ENCODE measurements at regions not wholly inside any gene's neighbourhood (a gene's known extent, or its start where the extent isn't known, plus 50 kb on each side); places are given as distances from the start of the nearest gene placed in this dataset.

DNA sequence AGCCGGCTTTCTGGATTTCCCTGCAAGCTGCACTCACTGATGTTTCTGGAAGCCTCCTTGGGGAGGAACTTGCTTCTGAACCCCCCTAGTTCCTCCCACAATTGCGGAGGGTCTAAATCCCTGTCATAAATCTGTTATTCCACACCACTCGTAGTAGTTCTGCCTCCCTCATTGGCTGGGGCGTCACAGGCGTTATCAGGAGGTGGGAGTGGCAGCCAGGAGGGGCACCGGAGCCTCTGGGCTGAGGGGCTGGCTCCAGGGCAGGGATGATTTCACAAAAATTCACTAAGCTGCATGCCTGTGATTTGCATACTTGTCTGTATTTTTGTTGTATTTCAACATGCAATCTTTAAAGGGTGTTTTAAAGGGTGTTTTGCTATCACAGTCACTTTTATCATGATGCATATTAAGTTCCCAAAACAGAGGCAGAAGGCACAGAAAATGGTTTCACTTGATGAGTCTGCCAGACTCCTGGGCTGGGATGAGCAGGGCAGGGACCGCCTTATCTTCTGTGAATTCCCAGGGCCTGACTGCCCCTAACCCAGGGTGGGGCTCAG, 176.2 kb upstream of the FOXF1 start:
- H3K27ac ChIP-seq (ENCODE audit: low read depth, low read length): no peak overlapping the region
- H3K4me1 ChIP-seq (ENCODE audit: control insufficient read depth in 1 of 2, insufficient read depth in 2 of 2, low read length in 2 of 2): no peaks in the 10 kb centered on the region
- CTCF ChIA-PET: interaction anchor here (2.1 kb wide), 1 partner anchor 82 kb away, joined by 6 read pairs; no protein-coding TSS in a partner anchor
- H3K9me2 ChIP-seq (ENCODE audit: insufficient read depth): no peaks in the 10 kb centered on the region
- no peak for ATAC-seq
- H3K9ac ChIP-seq (ENCODE audit: low read length): no peak overlapping the region
- no peaks in the 10 kb centered on the region for H3K36me3 ChIP-seq (ENCODE audit: control insufficient read depth in 1 of 2, insufficient read depth in 2 of 2, low read length in 2 of 2)
- TF ChIP-seq, protein P1, sequence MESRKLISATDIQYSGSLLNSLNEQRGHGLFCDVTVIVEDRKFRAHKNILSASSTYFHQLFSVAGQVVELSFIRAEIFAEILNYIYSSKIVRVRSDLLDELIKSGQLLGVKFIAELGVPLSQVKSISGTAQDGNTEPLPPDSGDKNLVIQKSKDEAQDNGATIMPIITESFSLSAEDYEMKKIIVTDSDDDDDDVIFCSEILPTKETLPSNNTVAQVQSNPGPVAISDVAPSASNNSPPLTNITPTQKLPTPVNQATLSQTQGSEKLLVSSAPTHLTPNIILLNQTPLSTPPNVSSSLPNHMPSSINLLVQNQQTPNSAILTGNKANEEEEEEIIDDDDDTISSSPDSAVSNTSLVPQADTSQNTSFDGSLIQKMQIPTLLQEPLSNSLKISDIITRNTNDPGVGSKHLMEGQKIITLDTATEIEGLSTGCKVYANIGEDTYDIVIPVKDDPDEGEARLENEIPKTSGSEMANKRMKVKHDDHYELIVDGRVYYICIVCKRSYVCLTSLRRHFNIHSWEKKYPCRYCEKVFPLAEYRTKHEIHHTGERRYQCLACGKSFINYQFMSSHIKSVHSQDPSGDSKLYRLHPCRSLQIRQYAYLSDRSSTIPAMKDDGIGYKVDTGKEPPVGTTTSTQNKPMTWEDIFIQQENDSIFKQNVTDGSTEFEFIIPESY (IDR thresholded peaks at IDR 0.05; ENCODE audit: extremely low read depth, insufficient replicate concordance, low read length): no peak
- TF ChIP-seq YY1 (IDR thresholded peaks at IDR 0.05; ENCODE audit: extremely low read depth, insufficient replicate concordance, low read depth, low read length): no peak
- TF ChIP-seq, protein P2, sequence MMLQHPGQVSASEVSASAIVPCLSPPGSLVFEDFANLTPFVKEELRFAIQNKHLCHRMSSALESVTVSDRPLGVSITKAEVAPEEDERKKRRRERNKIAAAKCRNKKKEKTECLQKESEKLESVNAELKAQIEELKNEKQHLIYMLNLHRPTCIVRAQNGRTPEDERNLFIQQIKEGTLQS (IDR thresholded peaks at IDR 0.05): no peak
- no peak for TF ChIP-seq CEBPB (IDR thresholded peaks at IDR 0.05; ENCODE audit: low read depth)
- TF ChIP-seq POLR2A (IDR thresholded peaks at IDR 0.05; ENCODE audit: borderline replicate concordance, extremely low read depth, insufficient read depth, insufficient read length): no peak
- H3K9me3 ChIP-seq (ENCODE audit: control insufficient read depth in 1 of 2, insufficient read depth in 1 of 2, low read depth in 1 of 2, low read length in 2 of 2): no peaks in the 10 kb centered on the region
- no peak overlapping the region for H3K4me2 ChIP-seq (ENCODE audit: low read length)
- H2AFZ ChIP-seq (ENCODE audit: low read depth, low read length, poor library complexity, severe bottlenecking): no peak overlapping the region
- no peak for DNase-seq (ENCODE audit: low read depth, low spot score)
- H4K20me1 ChIP-seq (ENCODE audit: insufficient read depth): no peaks in the 10 kb centered on the region
- H3K4me3 ChIP-seq (replicated peaks in 1 of 2; ENCODE audit: low read depth in 1 of 2, low read length in 2 of 2): no peak overlapping the region
- RAD21 ChIA-PET (ENCODE audit: low non-redundant PET in 1 of 2, low total read pairs in 2 of 2, uncharacterized antibody in 2 of 2, unreplicated experiment in 2 of 2): no interaction called here
- BruUV-seq (replicated peaks): no TSS peak
- H3K79me2 ChIP-seq (ENCODE audit: insufficient read depth, low read length): no peaks in the 10 kb centered on the region
- intact Hi-C loops (cut with micrococcal nuclease): no loop called here
- peaks cover 21% of the 10 kb centered on the region; the same call in 1 of the 2 replicates for H3K27me3 ChIP-seq (ENCODE audit: insufficient read depth, low read length)
- POLR2A ChIA-PET: interaction anchor here (1.1 kb wide), 1 partner anchor 10 kb away, joined by 4 read pairs; no protein-coding TSS in a partner anchor
